Cardiac muscle cell (in vitro differentiated cells and primary cell): ENCODE measurements at regions not wholly inside any gene's neighbourhood (a gene's known extent, or its start where the extent isn't known, plus 50 kb on each side); places are given as distances from the start of the nearest gene placed in this dataset.

Source experiments
- DNase-seq, 2 donors: peaks; one replicate each; pipeline versions ENCODE4 v3.0.0 to v3.0.0-alpha.2; 2010 to 2017; ENCODE audit warnings: low read depth in 1 of 2, low spot score in 1 of 2
- H3K27ac ChIP-seq: fragments of 200-600 bp; sonication (generic); 2 replicates; pipeline ENCODE4 v1.5.1; 2016
- H3K27me3 ChIP-seq: fragments of 200-600 bp; sonication (generic); 2 replicates; pipeline ENCODE4 v1.6.0; 2016; ENCODE audit warnings: control low read depth
- H3K36me3 ChIP-seq: fragments of 200-600 bp; sonication (generic); 2 replicates; pipeline ENCODE4 v1.5.1; 2016; ENCODE audit warnings: control low read depth
- H3K4me1 ChIP-seq: fragments of 200-600 bp; sonication (generic); 2 replicates; pipeline ENCODE4 v1.8.1; 2017; ENCODE audit warnings: low read depth, mild to moderate bottlenecking, mixed run types
- H3K4me3 ChIP-seq: fragments of 200-600 bp; sonication (generic); 2 replicates; pipeline ENCODE4 v1.5.1; 2016; ENCODE audit warnings: mild to moderate bottlenecking
- H3K9me3 ChIP-seq: fragments of 200-600 bp; sonication (generic); 2 replicates; pipeline ENCODE4 v1.5.1; 2017; ENCODE audit warnings: low read depth, mild to moderate bottlenecking, control low read depth
- CTCF ChIP-seq: IDR thresholded peaks from 2 replicates; pipeline ENCODE4 v1.5.1; 2012; ENCODE audit warnings: low read depth, mild to moderate bottlenecking, low read length

- no peak for TF ChIP-seq CTCF
- Histone ChIP-seq H3K4me1 (no peaks in the 10 kb centered on the region), H3K27ac (no peak overlapping the region), H3K36me3 (no peaks in the 10 kb centered on the region), H3K4me3 (no peak overlapping the region), H3K27me3 (no peaks in the 10 kb centered on the region), H3K9me3 (no peaks in the 10 kb centered on the region)
- no peak for DNase-seq
Observed at GRCh38 chr12:96143392-96143791, 50.8 kb upstream of the ELK3 start.

- Histone ChIP-seq H3K27me3 (no peaks in the 10 kb centered on the region), H3K4me1 (no peaks in the 10 kb centered on the region), H3K36me3 (no peaks in the 10 kb centered on the region), H3K4me3 (no peak overlapping the region), H3K27ac (no peak overlapping the region), H3K9me3 (no peaks in the 10 kb centered on the region)
- TF ChIP-seq CTCF = no peak
- peak in 1 of 2 donors; percentile 14 for DNase-seq
Observed at GRCh38 chr12:96143827-96144565, 50.2 kb upstream of the ELK3 start.
